C4-2B (cell line): ENCODE measurements at regions not wholly inside any gene's neighbourhood (a gene's known extent, or its start where the extent isn't known, plus 50 kb on each side); places are given as distances from the start of the nearest gene placed in this dataset.

ENCODE experiments used
- H3K27ac ChIP-seq: fragments of 450-650 bp; 2 replicates; pipeline ENCODE4 v1.5.1; 2017
- CTCF ChIP-seq: fragments of 450-650 bp; conservative IDR thresholded peaks from 2 replicates; pipeline ENCODE4 v1.5.1; 2017; ENCODE audit warnings: mild to moderate bottlenecking
- ZFX ChIP-seq: fragments of 450-650 bp; IDR thresholded peaks from 2 replicates; pipeline ENCODE4 v1.6.1; 2017

GRCh38 chr3:56851966-56852884 is 50.5 kb upstream of the ARHGEF3 start:
- TF ChIP-seq ZFX (no peak), CTCF (no peak)
- no peak overlapping the region for H3K27ac ChIP-seq
